VCaP (cell line): ENCODE measurements at regions not wholly inside any gene's neighbourhood (a gene's known extent, or its start where the extent isn't known, plus 50 kb on each side); places are given as distances from the start of the nearest gene placed in this dataset.

Source experiments
- H3K27ac ChIP-seq: fragments of 450-650 bp; 2 replicates; pipeline ENCODE4 v1.5.1; 2017
- CTCF ChIP-seq: fragments of 450-650 bp; conservative IDR thresholded peaks from 2 replicates; pipeline ENCODE4 v1.5.1; 2017; ENCODE audit warnings: mild to moderate bottlenecking, moderate library complexity

DNA sequence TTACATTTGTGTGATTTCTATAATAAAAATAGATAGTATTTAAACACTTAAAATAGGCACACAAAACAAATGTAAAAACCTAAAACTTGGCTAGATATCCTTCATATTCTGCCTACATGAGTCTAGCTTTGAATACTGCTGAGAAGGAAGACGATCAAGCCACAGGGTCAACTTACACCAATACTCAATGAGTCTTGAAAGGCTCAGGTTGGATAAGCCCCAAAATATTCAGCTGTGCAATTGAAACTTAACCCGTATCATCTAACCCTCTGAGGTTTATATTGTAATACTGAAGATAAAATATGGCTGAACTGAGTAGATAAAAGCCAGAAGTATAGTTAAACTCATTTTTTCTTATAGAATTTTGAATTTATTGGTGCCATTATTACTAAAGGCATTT, 313.0 kb upstream of the NRXN1 start:
- H3K27ac ChIP-seq, result no peak overlapping the region
- TF ChIP-seq CTCF, result no peak

- no peak for TF ChIP-seq CTCF
- no peak overlapping the region for H3K27ac ChIP-seq
Measured at GRCh38 chr2:51335087-51336058, 303.4 kb upstream of the NRXN1 start.

DNA sequence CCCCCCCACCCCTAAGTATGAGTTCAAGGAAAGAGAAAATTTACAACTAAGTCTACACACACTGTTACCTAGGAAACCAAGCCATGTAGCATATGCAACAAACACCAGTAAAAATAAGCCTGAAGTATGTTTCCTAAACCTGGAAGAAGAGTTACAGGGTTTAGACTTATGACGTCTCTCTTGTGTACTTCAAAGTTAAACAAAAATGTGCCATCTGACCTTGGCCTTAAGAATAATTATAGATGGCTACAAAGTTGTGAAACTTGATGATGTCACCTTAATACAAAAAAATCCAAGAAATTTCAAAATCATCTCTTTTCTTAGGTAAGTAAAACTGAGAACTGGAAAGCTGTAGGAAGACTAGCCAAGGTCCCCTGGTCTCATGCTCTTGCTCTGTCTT, 297.6 kb upstream of the NRXN1 start:
- H3K27ac ChIP-seq, result no peak overlapping the region
- no peak for TF ChIP-seq CTCF

DNA sequence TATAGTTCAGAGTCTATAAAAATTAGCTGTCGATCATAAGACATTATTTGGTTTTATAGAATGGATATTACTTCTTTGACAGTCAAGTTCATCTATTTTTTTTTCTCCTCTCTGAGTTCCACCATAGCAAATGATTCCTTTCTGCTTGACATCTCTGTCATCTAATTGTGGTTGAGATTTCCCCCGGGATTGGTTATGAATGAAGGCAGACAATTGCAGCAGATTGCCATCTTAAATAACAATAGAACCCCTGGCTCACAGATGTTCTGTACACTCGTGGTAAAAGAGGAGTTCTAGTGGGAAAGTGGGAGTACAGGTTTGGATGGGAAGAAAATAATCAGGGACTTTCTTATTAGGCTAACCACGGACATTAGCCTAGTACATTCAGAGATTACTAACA, 292.1 kb upstream of the NRXN1 start:
- H3K27ac ChIP-seq, result no peak overlapping the region
- no peak for TF ChIP-seq CTCF

DNA sequence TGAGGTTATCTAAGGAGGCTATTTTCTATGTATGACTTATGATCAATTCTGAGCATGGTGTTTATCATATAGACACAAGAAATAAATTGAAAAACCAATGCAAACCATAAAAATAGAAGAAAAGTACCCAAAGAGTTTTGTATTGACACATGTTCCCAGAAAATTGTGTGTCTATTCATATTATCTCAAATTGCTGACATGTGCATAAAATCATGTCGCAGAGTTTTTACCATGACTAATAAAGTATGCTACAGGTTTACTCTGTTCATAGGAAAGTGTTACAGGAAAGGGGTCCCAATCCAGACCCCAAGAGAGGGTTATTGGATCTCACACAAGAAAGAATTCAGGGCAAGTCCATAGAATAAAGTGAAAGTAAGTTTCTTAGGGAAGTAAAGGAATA, 290.7 kb upstream of the NRXN1 start:
- H3K27ac ChIP-seq, result no peak overlapping the region

DNA sequence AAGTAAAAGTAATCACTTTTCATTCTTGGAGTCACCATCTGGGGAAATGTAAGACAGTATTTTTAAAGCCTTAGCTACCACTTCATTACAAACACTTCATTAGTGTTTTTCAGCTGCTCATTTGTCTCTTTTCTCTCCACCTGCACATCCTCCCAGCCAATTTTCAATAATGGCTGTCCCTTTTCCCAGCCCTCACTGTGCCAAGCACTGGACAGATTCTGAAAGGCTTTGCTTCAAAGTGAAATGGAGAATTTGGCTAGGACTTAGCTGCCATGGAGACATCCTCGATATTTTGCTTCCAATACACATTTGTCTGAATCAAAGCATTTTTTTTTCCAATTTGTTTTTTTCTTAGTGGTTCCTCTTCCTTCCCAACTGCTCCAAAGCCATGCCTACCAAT, 272.4 kb upstream of the NRXN1 start:
- TF ChIP-seq CTCF, result no peak
- H3K27ac ChIP-seq, result no peak overlapping the region

More for the DNA sequence above, 290.7 kb upstream of the NRXN1 start:
- TF ChIP-seq CTCF, result no peak

- no peak for TF ChIP-seq CTCF
- H3K27ac ChIP-seq, result no peak overlapping the region
Measured at GRCh38 chr2:51301381-51301780, 269.4 kb upstream of the NRXN1 start.
